SH-SY5Y (cell line): ENCODE measurements at regions not wholly inside any gene's neighbourhood (a gene's known extent, or its start where the extent isn't known, plus 50 kb on each side); places are given as distances from the start of the nearest gene placed in this dataset.

Source experiments
- GATA2 ChIP-seq: IDR thresholded peaks from 2 replicates; pipeline ENCODE4 v1.6.1; 2011; ENCODE audit warnings: mild to moderate bottlenecking, low read depth, low read length
- GATA3 ChIP-seq: IDR thresholded peaks from 2 replicates; pipeline ENCODE4 v1.6.1; 2011; ENCODE audit warnings: low read depth, mild to moderate bottlenecking, low read length, moderate library complexity

GRCh38 chr9:87405677-87406542 lies 91.8 kb upstream of the DAPK1 start:
- TF ChIP-seq GATA2 (no peak), GATA3 (no peak)

GRCh38 chr9:87406543-87407166 lies 91.0 kb upstream of the DAPK1 start:
- no peak for TF ChIP-seq GATA3
- TF ChIP-seq GATA2, result no peak

GRCh38 chr9:87420884-87421283 lies 76.8 kb upstream of the DAPK1 start:
- TF ChIP-seq GATA3 (no peak), GATA2 (no peak)

- TF ChIP-seq GATA3 (no peak), GATA2 (no peak)
These were observed 75.9 kb upstream of the DAPK1 start for GRCh38 chr9:87421734-87422133.

- TF ChIP-seq GATA2 (no peak), GATA3 (no peak)
These were observed 74.7 kb upstream of the DAPK1 start for GRCh38 chr9:87422999-87423398.

GRCh38 chr9:87425202-87425601 lies 72.5 kb upstream of the DAPK1 start:
- TF ChIP-seq GATA2 (no peak), GATA3 (no peak)

GRCh38 chr9:87427851-87428506 lies 69.7 kb upstream of the DAPK1 start:
- TF ChIP-seq GATA2, result no peak
- no peak for TF ChIP-seq GATA3

GRCh38 chr9:87428659-87429058 lies 69.0 kb upstream of the DAPK1 start:
- TF ChIP-seq GATA2 (no peak), GATA3 (no peak)

- TF ChIP-seq GATA2, result no peak
- no peak for TF ChIP-seq GATA3
These were observed 65.8 kb upstream of the DAPK1 start for GRCh38 chr9:87431837-87432236.

GRCh38 chr9:87433853-87434252 lies 63.8 kb upstream of the DAPK1 start:
- no peak for TF ChIP-seq GATA3
- no peak for TF ChIP-seq GATA2

- no peak for TF ChIP-seq GATA3
- no peak for TF ChIP-seq GATA2
These were observed 63.3 kb upstream of the DAPK1 start for GRCh38 chr9:87434366-87434765.

- no peak for TF ChIP-seq GATA2
- no peak for TF ChIP-seq GATA3
These were observed 62.3 kb upstream of the DAPK1 start for GRCh38 chr9:87435189-87435880.

- TF ChIP-seq GATA3 (no peak), GATA2 (no peak)
These were observed 61.0 kb upstream of the DAPK1 start for GRCh38 chr9:87436716-87437115.

GRCh38 chr9:87437966-87438365 lies 59.7 kb upstream of the DAPK1 start:
- TF ChIP-seq GATA2 (no peak), GATA3 (no peak)
